PC-3 (cell line): ENCODE measurements at regions not wholly inside any gene's neighbourhood (a gene's known extent, or its start where the extent isn't known, plus 50 kb on each side); places are given as distances from the start of the nearest gene placed in this dataset.

Experiments used
- EZH2 ChIP-seq: fragments of 300-600 bp; sonication (generic); IDR thresholded peaks from one replicate; pipeline ENCODE4 v1.6.1; 2017; ENCODE audit warnings: antibody characterized with exemption, mild to moderate bottlenecking, low read length; ENCODE audit not compliant: unreplicated experiment
- EZH2phosphoT487 ChIP-seq: fragments of 300-600 bp; sonication (generic); IDR thresholded peaks from 2 replicates; pipeline ENCODE4 v1.6.1; 2018; ENCODE audit warnings: mild to moderate bottlenecking, antibody characterized with exemption, low read length, borderline replicate concordance
- TF ChIP-seq, protein P1 (sequence below): fragments of 300-600 bp; sonication (generic); conservative IDR thresholded peaks from 2 replicates; pipeline ENCODE4 v1.5.1; 2017; ENCODE audit warnings: antibody characterized with exemption, low read depth, mild to moderate bottlenecking, low read length

GRCh38 chr16:51868631-51869030 is 678.3 kb downstream of the TOX3 start:
- TF ChIP-seq, protein P1, sequence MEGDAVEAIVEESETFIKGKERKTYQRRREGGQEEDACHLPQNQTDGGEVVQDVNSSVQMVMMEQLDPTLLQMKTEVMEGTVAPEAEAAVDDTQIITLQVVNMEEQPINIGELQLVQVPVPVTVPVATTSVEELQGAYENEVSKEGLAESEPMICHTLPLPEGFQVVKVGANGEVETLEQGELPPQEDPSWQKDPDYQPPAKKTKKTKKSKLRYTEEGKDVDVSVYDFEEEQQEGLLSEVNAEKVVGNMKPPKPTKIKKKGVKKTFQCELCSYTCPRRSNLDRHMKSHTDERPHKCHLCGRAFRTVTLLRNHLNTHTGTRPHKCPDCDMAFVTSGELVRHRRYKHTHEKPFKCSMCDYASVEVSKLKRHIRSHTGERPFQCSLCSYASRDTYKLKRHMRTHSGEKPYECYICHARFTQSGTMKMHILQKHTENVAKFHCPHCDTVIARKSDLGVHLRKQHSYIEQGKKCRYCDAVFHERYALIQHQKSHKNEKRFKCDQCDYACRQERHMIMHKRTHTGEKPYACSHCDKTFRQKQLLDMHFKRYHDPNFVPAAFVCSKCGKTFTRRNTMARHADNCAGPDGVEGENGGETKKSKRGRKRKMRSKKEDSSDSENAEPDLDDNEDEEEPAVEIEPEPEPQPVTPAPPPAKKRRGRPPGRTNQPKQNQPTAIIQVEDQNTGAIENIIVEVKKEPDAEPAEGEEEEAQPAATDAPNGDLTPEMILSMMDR, result no peak
- TF ChIP-seq EZH2phosphoT487, result no peak
- TF ChIP-seq EZH2, result no peak
